Progenitor cell of endocrine pancreas (in vitro differentiated cells): ENCODE measurements at regions not wholly inside any gene's neighbourhood (a gene's known extent, or its start where the extent isn't known, plus 50 kb on each side); places are given as distances from the start of the nearest gene placed in this dataset.

Experiments
- DNase-seq: peaks from one replicate; pipeline ENCODE4 v3.0.0; 2021; ENCODE audit warnings: low spot score; ENCODE audit not compliant: unreplicated experiment
- H3K27ac Mint-ChIP-seq: 2 replicates; pipeline ENCODE4 v1.8.0; 2021; ENCODE audit warnings: mild to moderate bottlenecking, moderate library complexity, mixed read lengths
- H3K27me3 Mint-ChIP-seq: 2 replicates; pipeline ENCODE4 v1.8.0; 2021; ENCODE audit warnings: mixed read lengths
- H3K36me3 Mint-ChIP-seq: 2 replicates; pipeline ENCODE4 v1.8.0; 2022; ENCODE audit warnings: mixed read lengths; ENCODE audit not compliant: insufficient read depth
- H3K4me1 Mint-ChIP-seq: 2 replicates; pipeline ENCODE4 v1.8.0; 2021; ENCODE audit warnings: low read depth, mixed read lengths
- H3K4me3 Mint-ChIP-seq: 2 replicates; pipeline ENCODE4 v1.8.0; 2021; ENCODE audit warnings: low read depth, mild to moderate bottlenecking, moderate library complexity, mixed read lengths
- H3K9me3 Mint-ChIP-seq: 2 replicates; pipeline ENCODE4 v1.8.0; 2021; ENCODE audit warnings: low read depth, mixed read lengths
- TF ChIP-seq, protein P1 (sequence below): fragments of 200-600 bp; sonication (generic); IDR thresholded peaks from one replicate; pipeline ENCODE4 v1.5.0; 2021; ENCODE audit warnings: antibody characterized with exemption, mild to moderate bottlenecking; ENCODE audit not compliant: unreplicated experiment

- no peaks in the 10 kb centered on the region for H3K27me3 Mint-ChIP-seq
- H3K36me3 Mint-ChIP-seq, result no peaks in the 10 kb centered on the region
- H3K9me3 Mint-ChIP-seq, result no peaks in the 10 kb centered on the region
- no peaks in the 10 kb centered on the region for H3K4me1 Mint-ChIP-seq
- no peak overlapping the region for H3K4me3 Mint-ChIP-seq
- DNase-seq, result no peak
- TF ChIP-seq, protein P1, sequence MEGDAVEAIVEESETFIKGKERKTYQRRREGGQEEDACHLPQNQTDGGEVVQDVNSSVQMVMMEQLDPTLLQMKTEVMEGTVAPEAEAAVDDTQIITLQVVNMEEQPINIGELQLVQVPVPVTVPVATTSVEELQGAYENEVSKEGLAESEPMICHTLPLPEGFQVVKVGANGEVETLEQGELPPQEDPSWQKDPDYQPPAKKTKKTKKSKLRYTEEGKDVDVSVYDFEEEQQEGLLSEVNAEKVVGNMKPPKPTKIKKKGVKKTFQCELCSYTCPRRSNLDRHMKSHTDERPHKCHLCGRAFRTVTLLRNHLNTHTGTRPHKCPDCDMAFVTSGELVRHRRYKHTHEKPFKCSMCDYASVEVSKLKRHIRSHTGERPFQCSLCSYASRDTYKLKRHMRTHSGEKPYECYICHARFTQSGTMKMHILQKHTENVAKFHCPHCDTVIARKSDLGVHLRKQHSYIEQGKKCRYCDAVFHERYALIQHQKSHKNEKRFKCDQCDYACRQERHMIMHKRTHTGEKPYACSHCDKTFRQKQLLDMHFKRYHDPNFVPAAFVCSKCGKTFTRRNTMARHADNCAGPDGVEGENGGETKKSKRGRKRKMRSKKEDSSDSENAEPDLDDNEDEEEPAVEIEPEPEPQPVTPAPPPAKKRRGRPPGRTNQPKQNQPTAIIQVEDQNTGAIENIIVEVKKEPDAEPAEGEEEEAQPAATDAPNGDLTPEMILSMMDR, result no peak
- H3K27ac Mint-ChIP-seq, result no peak overlapping the region
These were observed 419.4 kb upstream of the ZNF385D start for GRCh38 chr3:22170370-22170769.

DNA sequence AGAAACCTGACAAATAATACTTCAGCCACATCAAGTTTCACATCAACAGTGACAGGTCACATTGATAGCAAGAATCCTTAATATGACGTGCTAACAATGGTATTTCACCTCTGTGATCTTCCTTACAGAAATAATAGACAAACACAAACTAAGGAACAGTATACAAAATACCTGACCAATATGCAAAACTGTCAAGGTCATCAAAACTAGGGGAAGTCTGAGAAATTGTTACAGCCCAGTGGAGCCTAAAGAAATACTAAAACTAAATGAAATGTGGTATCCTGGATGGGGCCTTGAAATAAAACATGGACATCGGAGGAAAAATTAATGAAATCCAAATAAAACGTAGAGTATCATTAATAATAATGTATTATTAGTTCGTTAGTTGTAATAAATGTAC is 422.0 kb upstream of the ZNF385D start:
- no peak overlapping the region for H3K27ac Mint-ChIP-seq
- no peaks in the 10 kb centered on the region for H3K4me1 Mint-ChIP-seq
- no peaks in the 10 kb centered on the region for H3K36me3 Mint-ChIP-seq
- DNase-seq, result no peak
- H3K27me3 Mint-ChIP-seq, result no peaks in the 10 kb centered on the region
- no peaks in the 10 kb centered on the region for H3K9me3 Mint-ChIP-seq
- no peak overlapping the region for H3K4me3 Mint-ChIP-seq
- TF ChIP-seq, protein P1, result no peak

DNA sequence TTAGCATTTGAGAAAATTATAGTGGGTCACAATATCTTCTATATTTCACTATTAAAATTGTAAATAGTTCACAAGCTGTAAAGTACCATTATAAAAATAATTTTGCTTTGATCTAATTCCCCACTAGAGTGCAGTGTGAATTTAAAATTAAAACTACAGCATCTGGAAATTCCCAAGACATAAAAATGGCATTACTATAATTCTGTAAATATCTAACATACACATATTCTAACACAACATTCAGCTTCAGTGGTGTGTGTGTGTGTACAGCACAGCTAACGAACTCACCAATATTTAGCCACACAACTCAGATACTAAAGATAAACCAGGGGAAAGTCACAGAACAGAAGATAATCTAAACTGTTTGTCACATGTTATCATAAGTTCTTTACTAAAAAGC is 424.9 kb upstream of the ZNF385D start:
- H3K4me3 Mint-ChIP-seq, result no peak overlapping the region
- H3K4me1 Mint-ChIP-seq, result no peaks in the 10 kb centered on the region
- no peaks in the 10 kb centered on the region for H3K27me3 Mint-ChIP-seq
- DNase-seq, result no peak
- H3K27ac Mint-ChIP-seq, result no peak overlapping the region
- H3K36me3 Mint-ChIP-seq, result no peaks in the 10 kb centered on the region
- TF ChIP-seq, protein P1, result no peak
- H3K9me3 Mint-ChIP-seq, result no peaks in the 10 kb centered on the region

- TF ChIP-seq, protein P1, result no peak
- Mint-ChIP-seq H3K27ac (no peak overlapping the region), H3K4me1 (no peaks in the 10 kb centered on the region)
These were observed 425.9 kb upstream of the ZNF385D start for GRCh38 chr3:22176911-22177310.

GRCh38 chr3:22189616-22190015 is 438.6 kb upstream of the ZNF385D start:
- H3K9me3 Mint-ChIP-seq, result no peaks in the 10 kb centered on the region
- H3K27ac Mint-ChIP-seq, result no peak overlapping the region
- TF ChIP-seq, protein P1, result no peak
- no peaks in the 10 kb centered on the region for H3K27me3 Mint-ChIP-seq
- no peak overlapping the region for H3K4me3 Mint-ChIP-seq
- H3K4me1 Mint-ChIP-seq, result no peaks in the 10 kb centered on the region
- H3K36me3 Mint-ChIP-seq, result no peaks in the 10 kb centered on the region
- no peak for DNase-seq

More at GRCh38 chr3:22176911-22177310, 425.9 kb upstream of the ZNF385D start:
- Mint-ChIP-seq H3K36me3 (no peaks in the 10 kb centered on the region), H3K27me3 (no peaks in the 10 kb centered on the region), H3K9me3 (no peaks in the 10 kb centered on the region), H3K4me3 (no peak overlapping the region)
- no peak for DNase-seq
